Smooth muscle cell (in vitro differentiated cells): ENCODE measurements at regions not wholly inside any gene's neighbourhood (a gene's known extent, or its start where the extent isn't known, plus 50 kb on each side); places are given as distances from the start of the nearest gene placed in this dataset.

ENCODE experiments used
- DNase-seq: peaks from one replicate; lab custom pipeline; 2025; ENCODE audit not compliant: unreplicated experiment; lab: John Stamatoyannopoulos, UW
- H2AFZ ChIP-seq: fragments of 200-600 bp; sonication (generic); 2 replicates; pipeline ENCODE4 v1.6.0; 2016; ENCODE audit warnings: antibody characterized with exemption, low read depth, mild to moderate bottlenecking
- H3F3A ChIP-seq: fragments of 200-600 bp; sonication (generic); 2 replicates; pipeline ENCODE4 v1.6.0; 2017; ENCODE audit warnings: antibody characterized with exemption, low read depth
- H3K27ac ChIP-seq: fragments of 200-600 bp; sonication (generic); 2 replicates; pipeline ENCODE4 v1.5.1; 2016; ENCODE audit warnings: low read depth, mild to moderate bottlenecking
- H3K27me3 ChIP-seq: fragments of 200-600 bp; sonication (generic); 2 replicates; pipeline ENCODE4 v1.6.1; 2016; ENCODE audit warnings: low read depth, mild to moderate bottlenecking
- H3K36me3 ChIP-seq: fragments of 200-600 bp; sonication (generic); 2 replicates; pipeline ENCODE4 v1.5.1; 2016; ENCODE audit warnings: low read depth
- H3K4me1 ChIP-seq: fragments of 200-600 bp; sonication (generic); 2 replicates; pipeline ENCODE4 v1.5.1; 2016; ENCODE audit warnings: low read depth
- H3K4me2 ChIP-seq: fragments of 200-600 bp; sonication (generic); 2 replicates; pipeline ENCODE4 v1.6.0; 2016; ENCODE audit warnings: mild to moderate bottlenecking
- H3K4me3 ChIP-seq: fragments of 200-600 bp; sonication (generic); 2 replicates; pipeline ENCODE4 v1.5.1; 2016; ENCODE audit warnings: mild to moderate bottlenecking
- H3K79me2 ChIP-seq: fragments of 200-600 bp; sonication (generic); 2 replicates; pipeline ENCODE4 v1.6.0; 2016; ENCODE audit warnings: low read depth, mild to moderate bottlenecking
- H3K9ac ChIP-seq: fragments of 200-600 bp; sonication (generic); 2 replicates; pipeline ENCODE4 v1.6.0; 2016; ENCODE audit warnings: low read depth
- H3K9me3 ChIP-seq: fragments of 200-600 bp; sonication (generic); replicated peaks from 2 replicates; pipeline ENCODE4 v1.5.1; 2016; ENCODE audit warnings: low read depth
- H4K20me1 ChIP-seq: fragments of 200-600 bp; sonication (generic); 2 replicates; pipeline ENCODE4 v1.6.0; 2016; ENCODE audit warnings: low read depth
- CTCF ChIP-seq: fragments of 200-600 bp; sonication (generic); IDR thresholded peaks from 2 replicates; pipeline ENCODE4 v1.5.1; 2017; ENCODE audit warnings: borderline replicate concordance, mild to moderate bottlenecking, antibody characterized with exemption; ENCODE audit not compliant: insufficient read depth, poor library complexity, severe bottlenecking
- WGBS: methylation state at CpG from one replicate; pipeline ENCODE4 v1.1.7; 2016; ENCODE audit warnings: low lambda C conversion rate; 5-methylcytosine and 5-hydroxymethylcytosine counted together

GRCh38 chr12:127552838-127553237 lies 714.1 kb upstream of the TMEM132C start:
- Histone ChIP-seq H3K4me2 (no peak overlapping the region), H3K9me3 (no peaks in the 10 kb centered on the region), H3K27me3 (no peaks in the 10 kb centered on the region), H3K9ac (no peak overlapping the region), H4K20me1 (no peaks in the 10 kb centered on the region), H3K79me2 (no peaks in the 10 kb centered on the region), H3K4me1 (no peaks in the 10 kb centered on the region), H2AFZ (no peak overlapping the region), H3F3A (no peaks in the 10 kb centered on the region), H3K36me3 (no peaks in the 10 kb centered on the region), H3K27ac (no peak overlapping the region), H3K4me3 (no peak overlapping the region)
- no peak for TF ChIP-seq CTCF
- DNase-seq, result no peak
- 100% methylated on average over 1 of the region's 1 CpG for WGBS

GRCh38 chr12:127555071-127555470 lies 711.9 kb upstream of the TMEM132C start:
- H3K36me3 ChIP-seq, result no peaks in the 10 kb centered on the region

GRCh38 chr12:127556231-127556886 lies 710.6 kb upstream of the TMEM132C start:
- H3F3A ChIP-seq, result no peaks in the 10 kb centered on the region
- H3K27me3 ChIP-seq, result no peaks in the 10 kb centered on the region
- TF ChIP-seq CTCF, result no peak
- H2AFZ ChIP-seq, result no peak overlapping the region
- H3K4me1 ChIP-seq, result no peaks in the 10 kb centered on the region
- no peaks in the 10 kb centered on the region for H4K20me1 ChIP-seq
- no peak overlapping the region for H3K27ac ChIP-seq
- H3K4me2 ChIP-seq, result no peak overlapping the region
- DNase-seq, result no peak
- H3K9me3 ChIP-seq, result no peaks in the 10 kb centered on the region
- no peaks in the 10 kb centered on the region for H3K79me2 ChIP-seq
- H3K36me3 ChIP-seq, result no peaks in the 10 kb centered on the region
- H3K4me3 ChIP-seq, result no peak overlapping the region
- no peak overlapping the region for H3K9ac ChIP-seq

More at GRCh38 chr12:127555071-127555470, 711.9 kb upstream of the TMEM132C start:
- Histone ChIP-seq H4K20me1 (no peaks in the 10 kb centered on the region), H3K4me1 (no peaks in the 10 kb centered on the region), H3F3A (no peaks in the 10 kb centered on the region), H3K27ac (no peak overlapping the region), H3K27me3 (no peaks in the 10 kb centered on the region), H3K4me3 (no peak overlapping the region), H3K9ac (no peak overlapping the region), H3K79me2 (no peaks in the 10 kb centered on the region), H2AFZ (no peak overlapping the region), H3K4me2 (no peak overlapping the region), H3K9me3 (no peaks in the 10 kb centered on the region)
- WGBS, result 80% methylated on average over 4 of the region's 4 CpGs
- no peak for TF ChIP-seq CTCF
- no peak for DNase-seq

GRCh38 chr12:127558361-127558760 lies 708.6 kb upstream of the TMEM132C start:
- H4K20me1 ChIP-seq, result no peaks in the 10 kb centered on the region
- no peak overlapping the region for H3K9ac ChIP-seq
- no peak overlapping the region for H3K4me2 ChIP-seq
- no peaks in the 10 kb centered on the region for H3F3A ChIP-seq
- WGBS, result 31% methylated on average over 3 of the region's 3 CpGs
- H3K27me3 ChIP-seq, result no peaks in the 10 kb centered on the region
- no peak overlapping the region for H3K4me3 ChIP-seq
- peak overlapping the region; percentile 28 for H3K27ac ChIP-seq
- no peaks in the 10 kb centered on the region for H3K9me3 ChIP-seq
- H3K4me1 ChIP-seq, result no peaks in the 10 kb centered on the region
- H2AFZ ChIP-seq, result peak overlapping the region; percentile 80
- no peaks in the 10 kb centered on the region for H3K79me2 ChIP-seq
- no peak for TF ChIP-seq CTCF
- DNase-seq, result no peak
- H3K36me3 ChIP-seq, result no peaks in the 10 kb centered on the region
